OCI-LY1 (cell line): ENCODE measurements at regions not wholly inside any gene's neighbourhood (a gene's known extent, or its start where the extent isn't known, plus 50 kb on each side); places are given as distances from the start of the nearest gene placed in this dataset.

Experiments used
- EZH2 ChIP-seq: fragments of 200-600 bp; sonication (generic), shearing (Covaris generic); IDR thresholded peaks from 2 replicates; pipeline ENCODE4 v1.8.0; 2017; ENCODE audit warnings: borderline replicate concordance, mixed run types, mild to moderate bottlenecking, antibody characterized with exemption, low read length, moderate library complexity, mixed read lengths
- TF ChIP-seq, protein P1 (sequence below): fragments of 200-600 bp; sonication (generic), shearing (Covaris generic); IDR thresholded peaks from 2 replicates; pipeline ENCODE4 v1.5.1; 2017; ENCODE audit warnings: mild to moderate bottlenecking, antibody characterized with exemption, low read length, moderate library complexity, mixed read lengths

DNA sequence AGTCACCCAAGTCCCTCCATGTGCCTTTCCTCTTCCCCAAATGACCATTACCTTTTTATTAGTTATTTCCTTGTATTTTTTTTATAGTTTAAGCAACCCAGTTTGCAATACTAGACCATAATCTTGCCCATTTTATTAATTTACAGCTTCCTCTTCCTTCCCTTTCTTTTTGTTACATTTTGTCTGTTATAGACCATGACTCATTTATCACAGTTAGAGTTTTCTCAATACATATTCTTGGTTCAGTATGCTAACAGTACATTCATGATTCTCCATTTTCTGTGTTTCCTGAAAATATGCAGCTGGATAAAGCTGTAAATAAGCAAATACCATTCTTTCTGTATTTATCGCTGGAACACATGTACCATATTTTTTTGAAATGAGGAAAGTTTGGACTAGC is 376.7 kb upstream of the RAG2 start:
- TF ChIP-seq, protein P1, sequence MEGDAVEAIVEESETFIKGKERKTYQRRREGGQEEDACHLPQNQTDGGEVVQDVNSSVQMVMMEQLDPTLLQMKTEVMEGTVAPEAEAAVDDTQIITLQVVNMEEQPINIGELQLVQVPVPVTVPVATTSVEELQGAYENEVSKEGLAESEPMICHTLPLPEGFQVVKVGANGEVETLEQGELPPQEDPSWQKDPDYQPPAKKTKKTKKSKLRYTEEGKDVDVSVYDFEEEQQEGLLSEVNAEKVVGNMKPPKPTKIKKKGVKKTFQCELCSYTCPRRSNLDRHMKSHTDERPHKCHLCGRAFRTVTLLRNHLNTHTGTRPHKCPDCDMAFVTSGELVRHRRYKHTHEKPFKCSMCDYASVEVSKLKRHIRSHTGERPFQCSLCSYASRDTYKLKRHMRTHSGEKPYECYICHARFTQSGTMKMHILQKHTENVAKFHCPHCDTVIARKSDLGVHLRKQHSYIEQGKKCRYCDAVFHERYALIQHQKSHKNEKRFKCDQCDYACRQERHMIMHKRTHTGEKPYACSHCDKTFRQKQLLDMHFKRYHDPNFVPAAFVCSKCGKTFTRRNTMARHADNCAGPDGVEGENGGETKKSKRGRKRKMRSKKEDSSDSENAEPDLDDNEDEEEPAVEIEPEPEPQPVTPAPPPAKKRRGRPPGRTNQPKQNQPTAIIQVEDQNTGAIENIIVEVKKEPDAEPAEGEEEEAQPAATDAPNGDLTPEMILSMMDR, result no peak
- no peak for TF ChIP-seq EZH2
